NCI-H1105 treated with DMSO at 0.1 percent for 48 hours (cell line): ENCODE measurements at regions not wholly inside any gene's neighbourhood (a gene's known extent, or its start where the extent isn't known, plus 50 kb on each side); places are given as distances from the start of the nearest gene placed in this dataset.
"Not testable (repeated sequence)": the region's sequence is repeated elsewhere in the genome, so short reads cannot be mapped to it uniquely, and the experiment has no call there.

Experiments
- DNase-seq: peaks from one replicate; lab custom pipeline; 2025; lab: John Stamatoyannopoulos, UW

GRCh38 chr13:84654654-84655275 is 772.5 kb upstream of the SLITRK1 start:
- DNase-seq = no peak

GRCh38 chr13:84653915-84654534 is 771.8 kb upstream of the SLITRK1 start:
- no peak for DNase-seq

- DNase-seq = no peak
These were observed 769.4 kb upstream of the SLITRK1 start for GRCh38 chr13:84651705-84652104.

DNA sequence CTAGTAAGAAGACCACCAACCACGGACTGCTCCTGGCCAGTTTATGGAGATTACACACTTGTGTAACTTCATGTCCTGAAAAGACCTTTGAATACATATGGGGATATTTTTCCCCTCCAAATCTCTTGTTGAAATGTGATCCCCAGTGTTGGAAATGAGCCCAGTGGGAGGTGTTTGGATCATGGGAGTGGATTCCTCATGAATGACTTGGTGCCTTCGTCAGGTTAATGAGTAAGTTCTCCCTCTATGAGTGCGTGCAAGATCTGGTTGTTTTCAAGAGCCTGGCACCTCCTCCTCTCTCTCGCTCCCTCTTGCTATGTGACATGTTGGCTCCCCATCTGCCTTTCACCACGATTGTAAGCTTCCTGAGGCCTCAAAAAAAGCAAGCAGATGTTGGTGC is 769.0 kb upstream of the SLITRK1 start:
- no peak for DNase-seq

DNA sequence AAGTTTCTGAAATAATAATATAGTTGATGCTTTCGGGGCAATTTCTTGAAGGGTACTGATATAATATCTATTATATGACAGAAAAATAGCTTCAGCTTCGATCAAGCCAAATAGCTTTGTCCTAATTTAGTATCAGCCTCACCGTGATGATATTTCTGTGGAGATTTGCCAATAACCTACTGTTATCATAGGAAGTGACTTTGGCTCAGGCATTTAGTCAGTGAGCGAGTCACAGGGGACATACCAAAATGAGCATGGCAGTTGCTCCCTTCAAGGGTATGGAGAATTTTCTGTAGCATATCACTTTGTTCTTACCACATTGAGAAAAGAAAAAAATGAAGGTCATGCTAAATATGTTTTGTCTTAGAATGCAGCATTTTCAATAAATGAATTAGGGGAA is 767.6 kb upstream of the SLITRK1 start:
- no peak for DNase-seq

DNA sequence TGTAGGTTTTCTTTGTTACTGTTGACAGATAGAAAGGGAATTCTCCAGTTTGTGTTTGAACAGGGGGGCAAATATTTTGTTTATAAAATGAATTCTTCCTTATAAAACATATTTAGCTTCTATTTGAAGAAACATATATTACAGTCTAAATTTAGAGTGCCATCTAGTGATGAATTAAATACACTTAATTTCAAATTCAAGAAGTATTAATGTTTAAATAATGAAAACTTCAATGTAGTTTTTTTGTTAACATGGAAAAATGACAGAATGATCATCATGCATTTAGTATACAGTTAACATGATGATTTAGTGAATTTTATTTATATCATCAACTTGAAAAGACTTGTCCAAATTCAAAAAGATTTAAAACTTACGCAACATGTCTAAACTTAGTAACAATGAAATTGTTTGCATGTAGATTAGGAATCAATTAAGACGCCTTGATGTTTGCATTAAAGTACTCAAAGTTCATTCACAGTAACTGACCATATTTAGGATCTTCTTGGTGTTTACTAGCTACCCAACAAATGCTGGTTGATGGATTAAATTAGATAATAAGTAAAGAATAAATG is 765.9 kb upstream of the SLITRK1 start:
- no peak for DNase-seq

DNA sequence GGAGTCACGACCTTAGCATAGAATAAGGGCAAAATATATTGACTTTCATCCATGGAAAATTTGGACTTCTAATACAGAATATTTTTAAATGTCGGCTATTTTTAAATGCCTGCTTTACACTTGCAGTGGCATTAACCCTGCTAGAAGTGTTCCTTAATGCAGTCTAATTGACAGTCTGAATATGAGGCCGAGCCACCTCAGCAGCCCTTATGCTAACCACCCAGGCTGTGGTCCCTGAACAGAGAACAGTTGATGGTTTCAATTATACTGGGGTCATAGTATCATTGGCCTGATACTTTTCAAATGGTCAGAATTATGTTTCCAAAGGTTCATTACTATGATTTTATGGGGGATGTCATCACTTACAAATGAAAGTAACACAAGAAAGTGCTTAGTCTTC is 764.7 kb upstream of the SLITRK1 start:
- DNase-seq = no peak

DNA sequence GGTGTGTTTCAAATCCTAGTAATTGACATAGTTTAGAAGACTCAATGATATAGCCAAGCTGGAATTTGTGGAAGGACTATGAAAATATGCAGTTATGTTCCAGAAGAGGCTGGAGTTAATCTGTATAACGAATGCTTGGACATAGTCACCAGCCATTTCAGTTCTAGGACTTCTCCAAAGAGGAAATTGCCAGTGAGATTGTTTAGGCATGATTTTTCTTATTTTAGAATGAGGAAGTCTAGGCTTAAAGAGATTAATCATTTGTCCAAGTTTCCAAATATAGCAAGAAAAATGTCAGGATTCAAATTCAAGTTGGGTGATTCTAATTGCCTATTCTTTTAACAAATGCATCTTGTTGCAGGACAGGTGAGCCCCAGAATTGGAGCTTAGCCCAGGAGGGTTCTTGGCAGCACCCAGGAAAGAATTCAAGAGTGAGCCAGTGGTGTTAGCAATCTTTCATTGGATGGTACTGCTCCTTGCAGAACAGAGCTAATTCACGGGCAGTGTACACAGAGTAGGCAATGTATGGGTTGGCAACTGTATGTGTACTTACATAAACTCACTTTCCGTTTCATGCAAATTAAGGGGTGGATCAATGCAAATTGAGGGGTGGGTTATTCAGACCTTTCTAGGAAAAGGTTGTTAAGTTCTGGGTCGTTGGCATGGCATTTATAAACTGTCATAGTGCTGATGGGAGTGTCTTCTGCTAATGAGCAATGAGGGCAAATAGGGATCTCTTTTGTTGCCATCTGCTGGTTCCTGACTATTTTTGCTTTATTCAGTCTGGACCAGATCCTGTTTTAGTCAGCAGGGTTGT is 763.1 kb upstream of the SLITRK1 start:
- no peak for DNase-seq

- no peak for DNase-seq
These were observed 759.2 kb upstream of the SLITRK1 start for GRCh38 chr13:84641491-84641890.

- no peak for DNase-seq
These were observed 758.4 kb upstream of the SLITRK1 start for GRCh38 chr13:84640691-84641090.

GRCh38 chr13:84630476-84630875 is 748.2 kb upstream of the SLITRK1 start:
- no peak for DNase-seq

- no peak for DNase-seq
These were observed 734.6 kb upstream of the SLITRK1 start for GRCh38 chr13:84616864-84617263.

DNA sequence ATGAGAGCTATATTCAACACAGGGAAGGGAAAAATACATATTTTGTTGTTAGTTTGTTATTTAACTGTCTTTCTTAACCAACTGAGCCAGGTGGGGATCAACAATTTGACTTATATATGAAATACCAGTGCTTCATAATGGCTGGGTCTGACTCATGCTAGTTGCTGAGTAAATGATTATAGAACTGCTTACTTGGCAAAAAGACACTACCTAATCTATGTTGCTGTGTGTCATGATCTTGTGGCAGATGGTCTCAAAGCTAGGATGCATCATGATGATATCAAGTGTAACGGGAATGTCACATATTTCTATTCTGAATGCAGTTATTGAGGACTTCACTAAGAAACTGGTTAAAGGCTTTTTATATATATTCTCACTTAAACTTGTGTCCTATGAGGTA is 727.4 kb upstream of the SLITRK1 start:
- DNase-seq = no peak

- no peak for DNase-seq
These were observed 725.2 kb upstream of the SLITRK1 start for GRCh38 chr13:84607261-84608013.

GRCh38 chr13:84606616-84607015 is 724.3 kb upstream of the SLITRK1 start:
- no peak for DNase-seq

GRCh38 chr13:84605927-84606326 is 723.7 kb upstream of the SLITRK1 start:
- no peak for DNase-seq

GRCh38 chr13:84591444-84591843 is 709.2 kb upstream of the SLITRK1 start:
- DNase-seq = no peak

DNA sequence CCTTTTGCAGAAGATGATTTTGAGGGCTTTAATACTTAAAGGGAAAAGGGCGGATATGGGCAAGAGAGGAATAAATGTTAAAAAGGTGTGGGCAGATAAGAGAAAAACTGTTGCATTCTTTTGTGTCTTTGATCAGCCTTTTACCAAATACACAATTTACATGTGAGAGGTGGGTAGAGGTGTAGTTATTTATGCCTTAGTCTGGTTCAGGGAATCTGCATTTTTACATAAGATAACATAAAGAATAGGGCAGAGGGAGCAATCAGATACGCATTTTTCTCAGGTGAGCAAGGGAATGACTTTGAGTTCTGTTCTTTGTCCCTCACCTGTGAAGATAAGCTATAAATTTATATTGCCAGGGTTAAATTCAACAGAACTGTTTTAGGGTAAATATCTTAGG is 708.4 kb upstream of the SLITRK1 start:
- no peak for DNase-seq

DNA sequence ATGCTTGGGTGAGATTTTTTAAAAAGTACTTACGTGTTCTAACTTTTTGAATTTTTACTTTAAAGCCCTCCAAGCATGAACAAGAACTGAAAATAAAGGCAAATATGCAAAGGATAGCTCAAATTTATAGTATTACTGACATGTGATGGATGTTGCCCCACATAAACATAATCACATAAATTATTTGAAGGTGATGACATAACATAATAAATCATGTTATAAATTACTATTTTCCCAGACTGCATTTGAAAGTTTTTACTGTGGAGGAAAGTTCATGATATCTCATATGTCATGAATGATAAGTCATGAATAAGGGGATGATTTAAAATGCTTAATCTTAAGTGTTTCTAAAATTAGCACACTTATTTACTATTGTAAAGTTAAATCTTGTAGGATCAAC is 705.7 kb upstream of the SLITRK1 start:
- DNase-seq = peak; percentile 6

GRCh38 chr13:84579901-84580300 is 697.6 kb upstream of the SLITRK1 start:
- not testable (repeated sequence) for DNase-seq

DNA sequence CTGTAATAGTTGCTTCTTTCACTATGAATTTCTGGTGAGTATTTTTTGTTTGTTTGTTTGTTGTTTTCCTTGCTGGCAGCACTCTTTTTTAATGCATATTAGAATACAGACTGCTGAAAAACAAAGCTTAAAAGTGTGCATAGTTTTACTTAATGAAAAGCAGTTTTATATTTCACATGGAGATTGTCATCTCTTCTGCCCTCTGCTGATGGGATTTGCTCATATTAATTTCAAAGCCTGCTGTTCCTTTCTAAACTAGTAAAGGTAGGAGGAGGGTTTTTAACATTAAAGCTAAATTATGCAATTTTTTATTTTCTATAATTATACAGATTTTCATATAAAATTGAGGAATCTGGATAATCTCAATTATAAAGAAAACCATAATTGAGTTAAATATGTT is 692.6 kb upstream of the SLITRK1 start:
- no peak for DNase-seq

DNA sequence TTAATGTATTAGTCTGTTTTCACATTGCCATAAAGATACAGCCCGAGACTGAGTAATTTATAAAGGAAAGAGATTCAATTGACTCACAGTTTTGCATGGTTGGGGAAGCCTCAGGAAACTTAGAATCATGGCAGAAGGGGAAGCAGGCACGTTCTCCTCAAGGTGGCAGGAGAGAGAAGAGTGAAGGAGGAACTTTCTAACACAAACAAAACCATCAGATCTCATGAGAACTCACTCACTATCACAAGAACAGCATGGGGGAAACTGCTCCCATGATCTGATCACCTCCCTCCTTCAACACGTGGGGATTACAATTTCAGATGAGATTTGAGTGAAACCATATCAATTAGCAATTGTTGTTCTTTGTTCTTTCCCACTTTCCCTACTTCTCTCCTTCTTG is 689.0 kb upstream of the SLITRK1 start:
- DNase-seq = no peak
